GM23248 (cell line): ENCODE measurements at regions not wholly inside any gene's neighbourhood (a gene's known extent, or its start where the extent isn't known, plus 50 kb on each side); places are given as distances from the start of the nearest gene placed in this dataset.

Experiments
- DNase-seq: peaks from one replicate; pipeline ENCODE4 v3.0.0-alpha.2; 2015
- H2AFZ ChIP-seq: fragments of 200-600 bp; sonication (generic); 2 replicates; pipeline ENCODE4 v1.6.1; 2016; ENCODE audit warnings: antibody characterized with exemption
- H3F3A ChIP-seq: fragments of 200-600 bp; sonication (generic); 2 replicates; pipeline ENCODE4 v1.6.1; 2016; ENCODE audit warnings: mild to moderate bottlenecking, antibody characterized with exemption, mixed run types; ENCODE audit not compliant: insufficient read depth
- H3K27ac ChIP-seq: fragments of 200-600 bp; sonication (generic); 2 replicates; pipeline ENCODE4 v1.5.1; 2016; ENCODE audit warnings: mild to moderate bottlenecking
- H3K27me3 ChIP-seq: fragments of 200-600 bp; sonication (generic); replicated peaks from 2 replicates; pipeline ENCODE4 v1.6.1; 2016; ENCODE audit warnings: mild to moderate bottlenecking; ENCODE audit not compliant: insufficient read depth
- H3K36me3 ChIP-seq: fragments of 200-600 bp; sonication (generic); 2 replicates; pipeline ENCODE4 v1.6.1; 2016; ENCODE audit warnings: low read depth, mild to moderate bottlenecking
- H3K4me1 ChIP-seq: fragments of 200-600 bp; sonication (generic); 2 replicates; pipeline ENCODE4 v1.6.1; 2016; ENCODE audit warnings: mild to moderate bottlenecking; ENCODE audit not compliant: insufficient read depth
- H3K4me2 ChIP-seq: fragments of 200-600 bp; sonication (generic); one replicate; pipeline ENCODE4 v1.6.1; 2016; ENCODE audit warnings: mild to moderate bottlenecking; ENCODE audit not compliant: unreplicated experiment
- H3K4me3 ChIP-seq: fragments of 200-600 bp; sonication (generic); 2 replicates; pipeline ENCODE4 v1.5.1; 2016; ENCODE audit warnings: mild to moderate bottlenecking
- H3K79me2 ChIP-seq: fragments of 200-600 bp; sonication (generic); 2 replicates; pipeline ENCODE4 v1.6.1; 2016; ENCODE audit warnings: mild to moderate bottlenecking; ENCODE audit not compliant: insufficient read depth
- H3K9ac ChIP-seq: fragments of 200-600 bp; sonication (generic); 2 replicates; pipeline ENCODE4 v1.6.1; 2016; ENCODE audit warnings: mild to moderate bottlenecking
- H3K9me2 ChIP-seq: fragments of 200-600 bp; sonication (generic); 2 replicates; pipeline ENCODE4 v1.6.1; 2016; ENCODE audit warnings: mixed run types, mild to moderate bottlenecking, moderate library complexity; ENCODE audit not compliant: insufficient read depth
- H3K9me3 ChIP-seq: fragments of 200-600 bp; sonication (generic); one replicate; pipeline ENCODE4 v1.6.1; 2017; ENCODE audit warnings: low read depth
- H4K20me1 ChIP-seq: fragments of 200-600 bp; sonication (generic); 2 replicates; pipeline ENCODE4 v1.6.0; 2016; ENCODE audit not compliant: insufficient read depth
- EZH2 ChIP-seq: fragments of 200-600 bp; sonication (generic); IDR thresholded peaks from 2 replicates; pipeline ENCODE4 v1.6.1; 2018; ENCODE audit warnings: antibody characterized with exemption, mild to moderate bottlenecking; ENCODE audit not compliant: insufficient read depth, poor library complexity, severe bottlenecking
- EZH2phosphoT487 ChIP-seq: fragments of 200-600 bp; sonication (generic); IDR thresholded peaks from 2 replicates; pipeline ENCODE4 v1.6.1; 2018; ENCODE audit warnings: antibody characterized with exemption, moderate library complexity, mild to moderate bottlenecking, low read depth; ENCODE audit not compliant: insufficient read depth
- WGBS, 2 experiments: methylation state at CpG; one replicate each; pipeline ENCODE4 v1.1.6; 2015 to 2017; ENCODE audit warnings: low lambda C conversion rate in 2 of 2, low coverage in 1 of 2; ENCODE audit errors: missing lambda C conversion rate in 2 of 2; 5-methylcytosine and 5-hydroxymethylcytosine counted together
- in situ Hi-C: fragments of 300-500 bp; cut with MboI; formaldehyde crosslinking; loops from 2 replicates; pipeline ENCODE4 v1.15.0; 2020

DNA sequence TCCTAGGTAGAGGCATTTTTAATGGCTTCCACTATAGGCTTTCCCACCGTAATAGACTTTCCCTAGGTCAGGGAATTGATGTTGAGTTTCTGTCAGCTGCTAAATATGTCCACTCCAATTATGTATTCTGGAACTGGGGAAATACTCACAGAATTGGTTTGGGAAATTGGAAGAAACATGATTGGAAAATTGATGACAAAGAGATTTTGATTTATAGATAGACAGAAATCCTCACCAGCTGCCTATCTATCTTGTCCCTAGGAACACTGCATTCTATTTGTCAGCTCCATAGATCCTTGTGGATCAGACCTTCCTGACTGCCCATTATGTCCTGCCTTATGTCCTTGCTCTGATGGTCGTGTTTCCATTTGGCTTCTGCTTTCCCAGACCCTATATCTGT, 75.6 kb upstream of the TNIK start:
- H4K20me1 ChIP-seq, result no peaks in the 10 kb centered on the region
- H3F3A ChIP-seq, result no peaks in the 10 kb centered on the region
- H3K9me3 ChIP-seq, result no peaks in the 10 kb centered on the region
- 60 to 61% methylated on average over 2 of the region's 2 CpGs for WGBS, 2 experiments
- in situ Hi-C loops, result no loop called here
- no peak overlapping the region for H3K4me2 ChIP-seq
- no peak overlapping the region for H3K9ac ChIP-seq
- H3K4me3 ChIP-seq, result no peak overlapping the region
- no peaks in the 10 kb centered on the region for H3K79me2 ChIP-seq
- no peak for DNase-seq
- no peaks in the 10 kb centered on the region for H3K4me1 ChIP-seq
- no peaks in the 10 kb centered on the region for H3K27me3 ChIP-seq
- no peak overlapping the region for H3K27ac ChIP-seq
- no peak for TF ChIP-seq EZH2phosphoT487
- no peak for TF ChIP-seq EZH2
- H3K9me2 ChIP-seq, result no peaks in the 10 kb centered on the region
- no peaks in the 10 kb centered on the region for H3K36me3 ChIP-seq
- H2AFZ ChIP-seq, result no peak overlapping the region

DNA sequence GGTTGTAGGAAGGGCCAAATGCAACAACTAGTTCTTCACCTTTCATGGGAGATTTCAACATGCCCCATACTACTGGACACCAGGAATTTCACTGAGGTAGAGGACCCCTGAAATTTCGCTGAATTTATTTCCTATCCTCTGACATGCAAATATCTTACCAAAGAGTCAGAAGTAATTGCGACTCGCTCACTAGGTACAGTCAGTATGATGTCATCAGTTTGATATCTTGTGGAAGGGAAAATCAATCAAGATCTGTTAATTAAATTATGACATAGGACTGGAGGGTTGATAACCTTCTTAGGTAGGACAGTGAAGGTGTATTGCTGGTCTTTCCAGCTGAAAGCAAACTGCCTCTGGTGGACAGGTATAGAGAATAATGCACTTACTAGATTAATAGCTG, 74.9 kb upstream of the TNIK start:
- H2AFZ ChIP-seq, result no peak overlapping the region
- no peaks in the 10 kb centered on the region for H3K79me2 ChIP-seq
- no peaks in the 10 kb centered on the region for H3K9me3 ChIP-seq
- no peak overlapping the region for H3K4me2 ChIP-seq
- in situ Hi-C loops, result no loop called here
- H3K27ac ChIP-seq, result no peak overlapping the region
- no peaks in the 10 kb centered on the region for H3K4me1 ChIP-seq
- TF ChIP-seq EZH2phosphoT487 (no peak), EZH2 (no peak)
- H3K36me3 ChIP-seq, result no peaks in the 10 kb centered on the region
- H3K9ac ChIP-seq, result no peak overlapping the region
- no peaks in the 10 kb centered on the region for H3K27me3 ChIP-seq
- WGBS, 2 experiments, result 66 to 68% methylated on average over 3 of the region's 3 CpGs
- H3K4me3 ChIP-seq, result no peak overlapping the region
- no peaks in the 10 kb centered on the region for H4K20me1 ChIP-seq
- no peaks in the 10 kb centered on the region for H3F3A ChIP-seq
- H3K9me2 ChIP-seq, result no peaks in the 10 kb centered on the region
- peak; percentile 13 for DNase-seq

DNA sequence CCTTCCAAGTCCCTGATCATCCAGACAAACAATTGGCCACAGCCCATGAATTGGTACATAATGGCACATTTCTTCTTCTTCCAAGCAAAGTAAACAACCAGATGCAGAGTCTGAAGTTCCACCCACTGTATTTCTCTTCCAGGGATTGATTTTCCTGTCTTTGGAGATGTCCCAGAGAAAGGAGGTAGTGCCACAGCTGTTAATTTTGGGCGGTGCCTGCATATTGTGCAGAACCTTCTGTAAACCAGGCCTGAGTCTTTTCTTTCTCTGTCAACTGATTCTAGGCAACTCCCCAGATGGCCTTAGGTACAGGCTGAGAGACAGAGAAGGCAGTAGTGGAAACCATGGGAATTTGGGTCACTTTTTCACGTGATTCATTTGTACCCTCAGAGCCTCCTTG, 73.5 kb upstream of the TNIK start:
- H3K27ac ChIP-seq, result no peak overlapping the region

DNA sequence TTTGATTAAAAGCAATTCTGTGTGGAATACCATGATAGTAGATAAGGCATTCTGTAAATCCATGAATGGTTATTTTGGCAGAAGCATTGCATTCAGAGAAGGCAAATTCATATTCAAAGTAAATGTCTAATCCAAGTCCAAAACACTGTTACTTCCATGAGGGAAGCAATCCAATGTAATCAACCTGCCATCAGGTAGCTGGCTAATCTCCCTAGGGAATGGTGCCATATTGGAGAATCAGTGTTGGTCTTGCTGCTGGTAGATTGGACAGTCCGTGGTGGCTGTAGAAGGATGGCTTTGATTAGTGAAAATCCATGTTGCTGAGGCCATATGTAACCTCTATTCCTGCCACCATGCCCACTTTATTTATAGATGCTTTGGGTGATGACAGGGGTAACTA, 72.1 kb upstream of the TNIK start:
- in situ Hi-C loops, result no loop called here
- H3K4me2 ChIP-seq, result no peak overlapping the region
- no peaks in the 10 kb centered on the region for H4K20me1 ChIP-seq
- no peak overlapping the region for H3K27ac ChIP-seq
- H3K79me2 ChIP-seq, result no peaks in the 10 kb centered on the region
- no peak overlapping the region for H3K4me3 ChIP-seq
- H3K4me1 ChIP-seq, result peaks cover under 1% of the 10 kb centered on the region; the same call in 1 of the 2 replicates
- H3K36me3 ChIP-seq, result no peaks in the 10 kb centered on the region
- H3K9me2 ChIP-seq, result no peaks in the 10 kb centered on the region
- no peak for DNase-seq
- no peaks in the 10 kb centered on the region for H3K27me3 ChIP-seq
- H3K9me3 ChIP-seq, result no peaks in the 10 kb centered on the region
- H3K9ac ChIP-seq, result no peak overlapping the region
- no peak overlapping the region for H2AFZ ChIP-seq
- TF ChIP-seq EZH2 (no peak), EZH2phosphoT487 (no peak)
- WGBS, 2 experiments, result 79 to 89% methylated on average over 1 of the region's 1 CpG
- peaks cover 4% of the 10 kb centered on the region; the same call in 1 of the 2 replicates for H3F3A ChIP-seq

More for the DNA sequence above, 73.5 kb upstream of the TNIK start:
- in situ Hi-C loops, result no loop called here
- TF ChIP-seq EZH2phosphoT487, result no peak
- TF ChIP-seq EZH2, result no peak
- no peak overlapping the region for H2AFZ ChIP-seq
- H3K4me1 ChIP-seq, result no peaks in the 10 kb centered on the region
- no peaks in the 10 kb centered on the region for H3K9me3 ChIP-seq
- H3K9ac ChIP-seq, result no peak overlapping the region
- H4K20me1 ChIP-seq, result no peaks in the 10 kb centered on the region
- no peaks in the 10 kb centered on the region for H3F3A ChIP-seq
- no peak overlapping the region for H3K4me3 ChIP-seq
- 48 to 54% methylated on average over 2 of the region's 2 CpGs for WGBS, 2 experiments
- no peaks in the 10 kb centered on the region for H3K79me2 ChIP-seq
- H3K9me2 ChIP-seq, result no peaks in the 10 kb centered on the region
- H3K36me3 ChIP-seq, result no peaks in the 10 kb centered on the region
- DNase-seq, result no peak
- H3K27me3 ChIP-seq, result no peaks in the 10 kb centered on the region
- no peak overlapping the region for H3K4me2 ChIP-seq

DNA sequence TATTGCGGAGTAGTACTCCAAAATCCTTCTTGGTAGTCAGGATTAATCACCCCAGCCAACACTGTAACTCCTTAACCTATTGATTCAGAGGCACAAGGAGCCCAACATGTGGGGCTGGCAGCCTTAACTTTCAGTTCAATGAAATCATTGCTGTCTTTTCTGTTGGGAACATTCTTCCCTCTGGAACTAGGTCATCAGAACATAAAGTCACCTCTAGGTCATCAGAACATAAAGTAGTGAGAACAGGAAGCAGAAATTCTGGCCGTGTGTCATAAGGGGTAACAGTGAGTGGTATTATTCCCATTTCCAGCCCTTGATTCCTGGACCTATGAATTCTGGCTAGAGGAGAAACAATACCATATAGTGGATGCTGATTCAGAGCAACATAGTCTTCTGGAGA, 71.5 kb upstream of the TNIK start:
- no peaks in the 10 kb centered on the region for H3K36me3 ChIP-seq
- no peaks in the 10 kb centered on the region for H3K79me2 ChIP-seq
- no peak overlapping the region for H3K4me2 ChIP-seq
- H3K27ac ChIP-seq, result no peak overlapping the region
- H3F3A ChIP-seq, result peaks cover 7% of the 10 kb centered on the region; the same call in 1 of the 2 replicates
- WGBS, 2 experiments, result 65 to 87% methylated on average over 2 of the region's 2 CpGs
- peaks cover 6% of the 10 kb centered on the region for H3K4me1 ChIP-seq
- no peak overlapping the region for H3K9ac ChIP-seq
- no peak overlapping the region for H2AFZ ChIP-seq
- H4K20me1 ChIP-seq, result no peaks in the 10 kb centered on the region
- H3K4me3 ChIP-seq, result no peak overlapping the region
- TF ChIP-seq EZH2phosphoT487 (no peak), EZH2 (no peak)
- H3K9me3 ChIP-seq, result no peaks in the 10 kb centered on the region
- DNase-seq, result no peak
- no peaks in the 10 kb centered on the region for H3K27me3 ChIP-seq
- in situ Hi-C loops, result no loop called here
- no peaks in the 10 kb centered on the region for H3K9me2 ChIP-seq
